K562 (cell line): ENCODE measurements at regions not wholly inside any gene's neighbourhood (a gene's known extent, or its start where the extent isn't known, plus 50 kb on each side); places are given as distances from the start of the nearest gene placed in this dataset.

Source experiments
- ATAC-seq: fragments of 200-7000 bp; cut with Tn5 transposase; 3 replicates; pipeline ENCODE4 v1.9.1; 2020; ENCODE audit warnings: moderate library complexity
- BruUV-seq: library from RNA; stranded (reverse); fragments of 400-500 nt; replicated peaks from 2 replicates; lab custom pipeline; 2021; lab: Mats Ljungman, UMichigan
- CTCF ChIA-PET: fragments of 300-600 bp; formaldehyde crosslinking; extraction: SDS; loops from one replicate; lab custom pipeline; 2021; ENCODE audit warnings: low intra/inter-chr PET ratio; lab: Yijun Ruan, JAX
- POLR2A ChIA-PET: fragments of 300-600, 350-650 bp; sonication (Branson Sonifier 250); formaldehyde crosslinking; extraction: SDS; loops from one replicate; lab custom pipeline; 2021; ENCODE audit warnings: antibody characterized with exemption, inconsistent platforms; lab: Yijun Ruan, JAX
- DNase-seq, 4 experiments: peaks; one replicate each; pipeline versions ENCODE4 v3.0.0 to v3.0.0-alpha.2; 2011 to 2018; ENCODE audit warnings: low spot score in 3 of 4, mixed read lengths in 3 of 4; ENCODE audit errors: extremely low read depth in 1 of 4
- FAIRE-seq: peaks from 2 replicates; lab custom pipeline; 2011; peaks lifted over from hg19 to GRCh38; lab: Jason Lieb, UNC
- H2AFZ ChIP-seq: 2 replicates; pipeline ENCODE4 v1.6.0; 2011; ENCODE audit warnings: low read depth, low read length, control low read depth, inconsistent platforms
- H3K27ac ChIP-seq: fragments of 200-600 bp; 3 replicates; pipeline ENCODE4 v1.8.0; 2011; ENCODE audit warnings: low read depth, mild to moderate bottlenecking, control low read depth, inconsistent platforms, low read length, moderate library complexity, mixed read lengths; ENCODE audit errors: extremely low read depth
- H3K27me3 ChIP-seq, 2 experiments: fragments of 300-600 bp in 1 of 2; 2 replicates in 1 of 2; 3 replicates in 1 of 2; pipeline versions ENCODE4 v1.6.0 to v1.8.0; 2011; ENCODE audit warnings: inconsistent platforms in 2 of 2, low read length in 2 of 2, mild to moderate bottlenecking in 1 of 2, mixed read lengths in 1 of 2, moderate library complexity in 1 of 2; ENCODE audit not compliant: control insufficient read depth in 2 of 2, insufficient read depth in 2 of 2
- H3K36me3 ChIP-seq: fragments of 300-600 bp; 3 replicates; pipeline ENCODE4 v1.8.0; 2011; ENCODE audit warnings: mild to moderate bottlenecking, low read length, inconsistent platforms; ENCODE audit not compliant: control insufficient read depth, insufficient read depth
- H3K4me1 ChIP-seq, 2 experiments: fragments of 200-600 bp in 1 of 2; replicated peaks in 1 of 2; 2 replicates in 1 of 2; 3 replicates in 1 of 2; pipeline versions ENCODE4 v1.5.1 to v1.8.0; 2011; ENCODE audit warnings: inconsistent platforms in 2 of 2, low read length in 2 of 2, mild to moderate bottlenecking in 1 of 2, mixed read lengths in 1 of 2, moderate library complexity in 1 of 2; ENCODE audit not compliant: control insufficient read depth in 2 of 2, insufficient read depth in 2 of 2
- H3K4me2 ChIP-seq: 2 replicates; pipeline ENCODE4 v1.6.1; 2011; ENCODE audit warnings: low read length, control low read depth, inconsistent platforms, mixed read lengths; ENCODE audit not compliant: insufficient read depth
- H3K4me3 ChIP-seq: fragments of 200-600 bp; sonication (generic), shearing (Covaris generic); 2 replicates; pipeline ENCODE4 v1.5.1; 2016; ENCODE audit warnings: control low read depth, inconsistent platforms
- H3K79me2 ChIP-seq: fragments of 200-600 bp; 3 replicates; pipeline ENCODE4 v1.8.0; 2011; ENCODE audit warnings: low read length, inconsistent platforms; ENCODE audit not compliant: control insufficient read depth, insufficient read depth
- H3K9ac ChIP-seq, 2 experiments: 2 replicates each; pipeline versions ENCODE4 v1.6.0 to v1.6.1; 2011; ENCODE audit warnings: low read depth in 2 of 2, low read length in 2 of 2, control low read depth in 1 of 2, inconsistent platforms in 1 of 2, mild to moderate bottlenecking in 1 of 2, mixed read lengths in 1 of 2; ENCODE audit not compliant: insufficient read depth in 1 of 2
- H3K9me1 ChIP-seq: one replicate; pipeline ENCODE4 v1.6.0; 2011; ENCODE audit warnings: inconsistent platforms, mild to moderate bottlenecking, low read length, moderate library complexity; ENCODE audit not compliant: control insufficient read depth, insufficient read depth
- H3K9me3 ChIP-seq: replicated peaks from 2 replicates; pipeline ENCODE4 v1.5.1; 2011; ENCODE audit warnings: low read depth, low read length, inconsistent platforms; ENCODE audit not compliant: control insufficient read depth, insufficient read depth
- H4K20me1 ChIP-seq: replicated peaks from 2 replicates; pipeline ENCODE4 v1.6.1; 2011; ENCODE audit warnings: low read length, inconsistent platforms, mixed read lengths; ENCODE audit not compliant: control insufficient read depth, insufficient read depth
- ADNP ChIP-seq: fragments of 200-800 bp; sonication (Bioruptor generic); IDR thresholded peaks from 2 replicates; pipeline ENCODE4 v1.6.1; 2016; ENCODE audit warnings: missing genetic modification characterization, missing compliant biosample characterization
- CCAR2 ChIP-seq: fragments of 200-400 bp; formaldehyde crosslinking; IDR thresholded peaks from 2 replicates; pipeline ENCODE4 v1.6.1; 2017; ENCODE audit warnings: mild to moderate bottlenecking, low read depth, low read length
- JUNB ChIP-seq: fragments of 450-650 bp; formaldehyde crosslinking; conservative IDR thresholded peaks from 2 replicates; pipeline ENCODE4 v1.4.0; 2020; ENCODE audit warnings: mild to moderate bottlenecking
- JUND ChIP-seq, 2 experiments: IDR thresholded peaks; 2 replicates in 1 of 2; 3 replicates in 1 of 2; pipeline ENCODE4 v1.6.1; 2011; ENCODE audit warnings: borderline replicate concordance in 2 of 2, low read depth in 2 of 2, low read length in 2 of 2, improper control_type of control experiment in 1 of 2, missing biosample characterization in 1 of 2, missing genetic modification characterization in 1 of 2, missing genetic modification reagents in 1 of 2
- PRPF4 ChIP-seq: fragments of 200-400 bp; formaldehyde crosslinking; IDR thresholded peaks from one replicate; pipeline ENCODE4 v1.6.1; 2017; ENCODE audit warnings: low read length, low read depth, mild to moderate bottlenecking; ENCODE audit not compliant: insufficient read depth, poor library complexity, severe bottlenecking
- RBBP5 ChIP-seq: fragments of 200-600 bp; sonication (generic); IDR thresholded peaks from 2 replicates; pipeline ENCODE4 v1.6.1; 2012; ENCODE audit warnings: borderline replicate concordance, mild to moderate bottlenecking, low read length, control low read depth, inconsistent platforms; ENCODE audit not compliant: insufficient read depth, poor library complexity, severe bottlenecking
- SP2 ChIP-seq: IDR thresholded peaks from 2 replicates; pipeline ENCODE4 v1.6.1; 2011; ENCODE audit warnings: mild to moderate bottlenecking, low read depth, low read length, moderate library complexity; ENCODE audit not compliant: poor library complexity, severe bottlenecking; ENCODE audit errors: extremely low read depth
- TAF15 ChIP-seq: fragments of 200-400 bp; formaldehyde crosslinking; IDR thresholded peaks from 2 replicates; pipeline ENCODE4 v1.6.1; 2017; ENCODE audit warnings: mild to moderate bottlenecking, low read depth, low read length, moderate library complexity
- TCF3 ChIP-seq: sonication (generic); formaldehyde crosslinking; IDR thresholded peaks from 2 replicates; pipeline ENCODE4 v1.4.0; 2020; ENCODE audit warnings: mild to moderate bottlenecking, missing genetic modification reagents
- ZNF212 ChIP-seq: fragments of 450-650 bp; formaldehyde crosslinking; IDR thresholded peaks from 2 replicates; pipeline ENCODE4 v1.4.0; 2020; ENCODE audit warnings: mild to moderate bottlenecking
- WGBS: fragments of 100-300 bp; shearing (Covaris generic); methylation state at CpG from one replicate; pipeline ENCODE4 v1.1.6; 2016; ENCODE audit warnings: low coverage, mixed read lengths; ENCODE audit not compliant: insufficient coverage; ENCODE audit errors: missing lambda C conversion rate; 5-methylcytosine and 5-hydroxymethylcytosine counted together
- in situ Hi-C: fragments of 300-500 bp; cut with MboI; formaldehyde crosslinking; loops from 4 replicates; pipeline ENCODE4 v1.15.0; 2018; ENCODE audit warnings: inconsistent platforms, mixed read lengths
- intact Hi-C: fragments of 100-400 bp; cut with micrococcal nuclease; formaldehyde crosslinking; loops from 2 replicates; pipeline ENCODE4 v1.14.2; 2022
- TF ChIP-seq, protein P1 (sequence below), 2 experiments: fragments of 200-800 bp in 1 of 2; sonication (Bioruptor generic) in 1 of 2; sonication (generic) in 1 of 2; formaldehyde crosslinking in 1 of 2; IDR thresholded peaks in 1 of 2; conservative IDR thresholded peaks in 1 of 2; 2 replicates each; pipeline versions ENCODE4 v1.5.0 to v1.6.1; 2016 to 2020; ENCODE audit warnings: missing compliant biosample characterization in 1 of 2, missing genetic modification characterization in 1 of 2, missing genetic modification reagents in 1 of 2
- TF ChIP-seq, protein P2 (sequence below): sonication (generic); formaldehyde crosslinking; IDR thresholded peaks from 2 replicates; pipeline ENCODE4 v1.8.1; 2023; ENCODE audit warnings: mild to moderate bottlenecking, missing genetic modification reagents
- TF ChIP-seq, protein P3 (sequence below), 2 experiments: IDR thresholded peaks in 1 of 2; conservative IDR thresholded peaks in 1 of 2; 2 replicates each; pipeline ENCODE4 v1.6.1; 2016; ENCODE audit warnings: low read depth in 2 of 2, mild to moderate bottlenecking in 1 of 2, missing compliant biosample characterization in 1 of 2, missing genetic modification characterization in 1 of 2, moderate library complexity in 1 of 2

DNA sequence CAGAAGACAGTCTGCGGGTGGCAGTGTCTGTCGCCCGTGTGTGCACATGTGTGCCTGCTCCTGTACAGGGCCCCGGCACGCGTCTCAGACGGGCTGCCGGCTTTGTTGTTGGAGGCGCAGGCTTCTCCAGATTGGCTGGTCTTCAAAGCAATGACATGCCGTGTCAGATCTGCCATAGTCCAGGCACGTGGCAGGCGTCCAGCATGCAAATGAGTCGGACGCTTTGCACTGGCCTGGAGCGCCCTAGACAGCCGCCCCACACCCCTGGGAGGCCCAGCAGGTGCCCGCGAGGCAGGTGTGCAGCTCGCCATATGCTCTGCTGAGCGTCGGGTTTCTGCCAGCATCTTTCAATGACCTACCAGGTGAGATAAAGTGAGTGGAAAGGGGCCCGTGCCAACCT lies 71.5 kb downstream of the GADD45G start (continued):
- TF ChIP-seq ADNP (no peak), RBBP5 (no peak)

DNA sequence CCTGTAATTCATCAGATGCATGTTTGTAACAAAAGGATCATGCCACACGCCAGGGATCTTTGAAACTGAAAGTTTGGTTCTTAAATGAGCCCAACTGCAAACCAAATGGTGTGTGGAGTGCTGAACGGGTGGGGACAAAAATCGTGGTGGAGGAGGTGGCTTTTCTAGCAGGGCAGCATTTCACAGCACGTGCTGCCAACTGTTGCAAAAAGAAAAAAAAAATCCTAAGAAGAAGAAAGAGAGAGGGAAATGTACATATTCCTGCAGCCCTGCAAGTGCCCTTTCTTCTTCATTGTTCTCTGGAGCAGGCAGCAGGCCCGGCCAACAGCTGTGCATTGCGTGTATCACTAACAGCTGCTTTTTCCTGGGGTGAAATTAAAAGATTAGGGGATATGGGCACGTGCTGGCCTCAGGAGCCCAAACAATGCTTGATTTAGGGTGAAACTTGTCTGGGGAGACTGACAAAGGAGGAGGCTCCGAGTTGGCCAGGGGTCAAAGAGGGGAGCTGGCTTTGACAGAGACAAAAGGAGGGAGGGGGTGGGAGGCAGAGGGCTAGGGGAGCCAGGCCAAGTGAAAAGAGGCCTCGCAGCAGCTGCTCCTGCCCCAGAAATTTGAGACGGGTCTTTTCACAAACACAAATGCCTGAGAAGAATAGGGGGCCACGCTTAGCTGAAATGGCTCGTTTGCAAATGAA lies 73.0 kb downstream of the GADD45G start:
- ATAC-seq (no peak), DNase-seq (no peak), FAIRE-seq (no peak)
- TF ChIP-seq SP2 (no peak), ZNF212 (CRISPR knock-in tag) (no peak), CCAR2 (no peak), PRPF4 (no peak), TCF3 (CRISPR knock-in tag) (no peak), JUNB (CRISPR knock-in tag) (no peak), JUND (IDR thresholded peaks at IDR 0.05; ENCODE audit: borderline replicate concordance, low read depth, low read length) (no peak), JUND (tag; IDR thresholded peaks at IDR 0.05; ENCODE audit: borderline replicate concordance, low read depth, low read length) (no peak), TAF15 (no peak)
- TF ChIP-seq, protein P1, sequence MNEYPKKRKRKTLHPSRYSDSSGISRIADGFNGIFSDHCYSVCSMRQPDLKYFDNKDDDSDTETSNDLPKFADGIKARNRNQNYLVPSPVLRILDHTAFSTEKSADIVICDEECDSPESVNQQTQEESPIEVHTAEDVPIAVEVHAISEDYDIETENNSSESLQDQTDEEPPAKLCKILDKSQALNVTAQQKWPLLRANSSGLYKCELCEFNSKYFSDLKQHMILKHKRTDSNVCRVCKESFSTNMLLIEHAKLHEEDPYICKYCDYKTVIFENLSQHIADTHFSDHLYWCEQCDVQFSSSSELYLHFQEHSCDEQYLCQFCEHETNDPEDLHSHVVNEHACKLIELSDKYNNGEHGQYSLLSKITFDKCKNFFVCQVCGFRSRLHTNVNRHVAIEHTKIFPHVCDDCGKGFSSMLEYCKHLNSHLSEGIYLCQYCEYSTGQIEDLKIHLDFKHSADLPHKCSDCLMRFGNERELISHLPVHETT (CRISPR knock-in tag; conservative IDR thresholded peaks at IDR 0.05 in 1 of 2, IDR thresholded peaks at IDR 0.05 in 1 of 2): no peak
- TF ChIP-seq, protein P2, sequence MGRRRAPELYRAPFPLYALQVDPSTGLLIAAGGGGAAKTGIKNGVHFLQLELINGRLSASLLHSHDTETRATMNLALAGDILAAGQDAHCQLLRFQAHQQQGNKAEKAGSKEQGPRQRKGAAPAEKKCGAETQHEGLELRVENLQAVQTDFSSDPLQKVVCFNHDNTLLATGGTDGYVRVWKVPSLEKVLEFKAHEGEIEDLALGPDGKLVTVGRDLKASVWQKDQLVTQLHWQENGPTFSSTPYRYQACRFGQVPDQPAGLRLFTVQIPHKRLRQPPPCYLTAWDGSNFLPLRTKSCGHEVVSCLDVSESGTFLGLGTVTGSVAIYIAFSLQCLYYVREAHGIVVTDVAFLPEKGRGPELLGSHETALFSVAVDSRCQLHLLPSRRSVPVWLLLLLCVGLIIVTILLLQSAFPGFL (CRISPR knock-in tag): no peak
- TF ChIP-seq, protein P3, sequence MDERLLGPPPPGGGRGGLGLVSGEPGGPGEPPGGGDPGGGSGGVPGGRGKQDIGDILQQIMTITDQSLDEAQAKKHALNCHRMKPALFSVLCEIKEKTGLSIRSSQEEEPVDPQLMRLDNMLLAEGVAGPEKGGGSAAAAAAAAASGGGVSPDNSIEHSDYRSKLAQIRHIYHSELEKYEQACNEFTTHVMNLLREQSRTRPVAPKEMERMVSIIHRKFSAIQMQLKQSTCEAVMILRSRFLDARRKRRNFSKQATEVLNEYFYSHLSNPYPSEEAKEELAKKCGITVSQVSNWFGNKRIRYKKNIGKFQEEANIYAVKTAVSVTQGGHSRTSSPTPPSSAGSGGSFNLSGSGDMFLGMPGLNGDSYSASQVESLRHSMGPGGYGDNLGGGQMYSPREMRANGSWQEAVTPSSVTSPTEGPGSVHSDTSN (CRISPR knock-in tag; IDR thresholded peaks at IDR 0.05; ENCODE audit: low read depth): no peak
- TF ChIP-seq, protein P3 (tag; conservative IDR thresholded peaks at IDR 0.05; ENCODE audit: low read depth): no peak
- Histone ChIP-seq H3K9ac (no peak overlapping the region), H3K4me3 (no peak overlapping the region), H3K36me3 (no peaks in the 10 kb centered on the region), H3K4me1 (no peaks in the 10 kb centered on the region), H2AFZ (no peak overlapping the region), H4K20me1 (no peaks in the 10 kb centered on the region), H3K79me2 (no peaks in the 10 kb centered on the region), H3K4me2 (no peak overlapping the region), H3K9me3 (no peaks in the 10 kb centered on the region), H3K9me1 (no peaks in the 10 kb centered on the region), H3K27me3 (peaks cover 0 to 8% of the 10 kb centered on the region in 2 experiments; a peak in 3 of 5 replicates), H3K27ac (no peak overlapping the region)
- no TSS peak for BruUV-seq
- in situ Hi-C loops: no loop called here
- POLR2A ChIA-PET: interaction anchor here (0.6 kb wide), 2 partner anchors 11 to 1244 kb away, joined by 3 read pairs; no protein-coding TSS in a partner anchor
- intact Hi-C loops: no loop called here
- CTCF ChIA-PET: no interaction called here
- 2% methylated on average over 10 of the region's 12 CpGs for WGBS
